ENCODE measurements at regions not wholly inside any gene's neighbourhood (a gene's known extent, or its start where the extent isn't known, plus 50 kb on each side); places are given as distances from the start of the nearest gene placed in this dataset.

GRCh38 chr1:222967466-222968240 lies 152.8 kb downstream of the DISP1 start:
- FAIRE-seq (no peak), DNase-seq (ENCODE audit: low read depth, low spot score) (no peak)
- no peak overlapping the region for H2AFZ ChIP-seq (ENCODE audit: low read depth, low read length)
- no peaks in the 10 kb centered on the region for H3K36me3 ChIP-seq (ENCODE audit: control insufficient read depth in 2 of 2, extremely low read depth in 1 of 2, insufficient read depth in 2 of 2, low read length in 2 of 2)
- CTCF ChIA-PET: no interaction called here
- H3K9me3 ChIP-seq (replicated peaks; ENCODE audit: control insufficient read depth, insufficient read depth, low read length): no peaks in the 10 kb centered on the region
- H3K4me3 ChIP-seq (replicated peaks in 1 of 3; ENCODE audit: insufficient read depth in 1 of 3, low read depth in 1 of 3, low read length in 3 of 3): no peak overlapping the region
- H4K20me1 ChIP-seq (replicated peaks; ENCODE audit: control insufficient read depth, extremely low read depth, insufficient read depth, low read length): no peaks in the 10 kb centered on the region
- dilution Hi-C loops (cut with MboI; ENCODE audit: extremely low pct_ligation_motif_present, low sequenced_read_pairs) (no loop called here), intact Hi-C loops (cut with micrococcal nuclease) (no loop called here)
- H3K27ac ChIP-seq (ENCODE audit: insufficient read depth, low read depth, low read length): no peak overlapping the region
- H3K9me1 ChIP-seq (replicated peaks; ENCODE audit: control insufficient read depth, extremely low read depth, insufficient read depth, low read length): no peaks in the 10 kb centered on the region
- no peaks in the 10 kb centered on the region for H3K27me3 ChIP-seq (ENCODE audit: control insufficient read depth in 2 of 2, insufficient read depth in 2 of 2, low read length in 2 of 2)
- no peak for TF ChIP-seq EZH2 (IDR thresholded peaks at IDR 0.05; ENCODE audit: borderline replicate concordance, low read depth, low read length, severe bottlenecking)
- H3K79me2 ChIP-seq (ENCODE audit: control insufficient read depth, insufficient read depth, low read length): no peaks in the 10 kb centered on the region
- no TSS peak for BruUV-seq (replicated peaks)
- POLR2A ChIA-PET: no interaction called here
- no peak overlapping the region for H3K4me2 ChIP-seq (ENCODE audit: insufficient read depth, low read length)
- no peak overlapping the region for H3K9ac ChIP-seq (replicated peaks; ENCODE audit: extremely low read depth, insufficient read depth, low read length)
- H3K4me1 ChIP-seq (ENCODE audit: control insufficient read depth, extremely low read depth, insufficient read depth, low read length): no peaks in the 10 kb centered on the region

- no peaks in the 10 kb centered on the region for H3K27me3 ChIP-seq (ENCODE audit: control insufficient read depth in 2 of 2, insufficient read depth in 2 of 2, low read length in 2 of 2)
- intact Hi-C loops (cut with micrococcal nuclease) (loop anchor here (5.0 kb wide), 1 partner anchor 83 kb away; no protein-coding TSS in a partner anchor), dilution Hi-C loops (cut with MboI; ENCODE audit: extremely low pct_ligation_motif_present, low sequenced_read_pairs) (no loop called here)
- H3K9ac ChIP-seq (replicated peaks; ENCODE audit: extremely low read depth, insufficient read depth, low read length): no peak overlapping the region
- H3K79me2 ChIP-seq (ENCODE audit: control insufficient read depth, insufficient read depth, low read length): no peaks in the 10 kb centered on the region
- no TSS peak for BruUV-seq (replicated peaks)
- H2AFZ ChIP-seq (ENCODE audit: low read depth, low read length): no peak overlapping the region
- no peak overlapping the region for H3K27ac ChIP-seq (ENCODE audit: insufficient read depth, low read depth, low read length)
- TF ChIP-seq JUN (IDR thresholded peaks at IDR 0.05; ENCODE audit: borderline replicate concordance, insufficient read depth, insufficient read length, low read depth) (no peak), GATA2 (IDR thresholded peaks at IDR 0.05; ENCODE audit: insufficient read depth, insufficient read length, low read depth, low read length) (no peak), POLR2A (IDR thresholded peaks at IDR 0.05; ENCODE audit: low read depth, low read length) (no peak), MYC (IDR thresholded peaks at IDR 0.05; ENCODE audit: low read depth, low read length) (no peak), EZH2 (IDR thresholded peaks at IDR 0.05; ENCODE audit: borderline replicate concordance, low read depth, low read length, severe bottlenecking) (no peak), MAX (IDR thresholded peaks at IDR 0.05; ENCODE audit: insufficient read depth, insufficient read length) (no peak), FOS (IDR thresholded peaks at IDR 0.05; ENCODE audit: borderline replicate concordance, insufficient read depth, low read length) (no peak), POLR2AphosphoS5 (IDR thresholded peaks at IDR 0.05; ENCODE audit: insufficient read depth, low read depth, low read length) (no peak), CTCF (IDR thresholded peaks at IDR 0.05; ENCODE audit: extremely low read depth in 1 of 2, insufficient read depth in 1 of 2, low read depth in 1 of 2, low read length in 2 of 2) (no peak)
- H3K36me3 ChIP-seq (ENCODE audit: control insufficient read depth in 2 of 2, extremely low read depth in 1 of 2, insufficient read depth in 2 of 2, low read length in 2 of 2): no peaks in the 10 kb centered on the region
- DNase-seq (ENCODE audit: low read depth, low spot score): no peak
- no peaks in the 10 kb centered on the region for H3K4me1 ChIP-seq (ENCODE audit: control insufficient read depth, extremely low read depth, insufficient read depth, low read length)
- POLR2A ChIA-PET: no interaction called here
- no peaks in the 10 kb centered on the region for H3K9me1 ChIP-seq (replicated peaks; ENCODE audit: control insufficient read depth, extremely low read depth, insufficient read depth, low read length)
- H3K9me3 ChIP-seq (replicated peaks; ENCODE audit: control insufficient read depth, insufficient read depth, low read length): no peaks in the 10 kb centered on the region
- no peaks in the 10 kb centered on the region for H4K20me1 ChIP-seq (replicated peaks; ENCODE audit: control insufficient read depth, extremely low read depth, insufficient read depth, low read length)
- no peak for FAIRE-seq
- no peak overlapping the region for H3K4me2 ChIP-seq (ENCODE audit: insufficient read depth, low read length)
- no peak overlapping the region for H3K4me3 ChIP-seq (replicated peaks in 1 of 3; ENCODE audit: insufficient read depth in 1 of 3, low read depth in 1 of 3, low read length in 3 of 3)
- CTCF ChIA-PET: interaction anchor here (1.2 to 2.0 kb wide), 2 partner anchors 12 to 19 kb away, joined by 3 to 5 read pairs; no protein-coding TSS in a partner anchor
These were observed 155.2 kb downstream of the DISP1 start for GRCh38 chr1:222970040-222970439.
